Loucy (cell line): ENCODE measurements at regions not wholly inside any gene's neighbourhood (a gene's known extent, or its start where the extent isn't known, plus 50 kb on each side); places are given as distances from the start of the nearest gene placed in this dataset.
"Not testable (repeated sequence)": the region's sequence is repeated elsewhere in the genome, so short reads cannot be mapped to it uniquely, and the experiment has no call there.

ENCODE experiments used
- H2AFZ ChIP-seq: fragments of 200-600 bp; sonication (generic); 2 replicates; pipeline ENCODE4 v1.6.0; 2016; ENCODE audit warnings: antibody characterized with exemption, mild to moderate bottlenecking, low read length, moderate library complexity
- H3F3A ChIP-seq: fragments of 200-600 bp; 2 replicates; pipeline ENCODE4 v1.6.0; 2016; ENCODE audit warnings: antibody characterized with exemption, low read depth, mild to moderate bottlenecking
- H3K27me3 ChIP-seq: fragments of 200-600 bp; sonication (generic); 2 replicates; pipeline ENCODE4 v1.6.1; 2014; ENCODE audit warnings: low read length, mild to moderate bottlenecking; ENCODE audit not compliant: insufficient read depth, poor library complexity, severe bottlenecking
- H3K36me3 ChIP-seq: fragments of 200-600 bp; sonication (generic); 2 replicates; pipeline ENCODE4 v1.6.1; 2016; ENCODE audit warnings: low read length; ENCODE audit not compliant: insufficient read depth
- H3K4me1 ChIP-seq: fragments of 200-600 bp; sonication (generic); 2 replicates; pipeline ENCODE4 v1.5.1; 2014; ENCODE audit warnings: low read length, mild to moderate bottlenecking; ENCODE audit not compliant: insufficient read depth, poor library complexity, severe bottlenecking
- H3K4me2 ChIP-seq: fragments of 200-600 bp; sonication (generic); 2 replicates; pipeline ENCODE4 v1.6.0; 2014; ENCODE audit warnings: antibody characterized with exemption, low read length, low read depth, mild to moderate bottlenecking; ENCODE audit not compliant: poor library complexity, severe bottlenecking
- H3K4me3 ChIP-seq: fragments of 200-600 bp; sonication (generic); 2 replicates; pipeline ENCODE4 v1.5.1; 2014; ENCODE audit warnings: low read length, mild to moderate bottlenecking, mixed read lengths; ENCODE audit not compliant: poor library complexity, severe bottlenecking
- H3K79me2 ChIP-seq: fragments of 200-600 bp; sonication (generic); 2 replicates; pipeline ENCODE4 v1.6.1; 2014; ENCODE audit warnings: low read length; ENCODE audit not compliant: insufficient read depth
- H3K9ac ChIP-seq: fragments of 200-600 bp; sonication (generic); 2 replicates; pipeline ENCODE4 v1.6.0; 2014; ENCODE audit warnings: mild to moderate bottlenecking, low read depth, low read length, moderate library complexity; ENCODE audit not compliant: poor library complexity, severe bottlenecking
- H3K9me2 ChIP-seq: fragments of 200-600 bp; sonication (generic); replicated peaks from 2 replicates; pipeline ENCODE4 v1.6.1; 2016; ENCODE audit warnings: low read depth, low read length, mixed read lengths
- H3K9me3 ChIP-seq: fragments of 200-600 bp; sonication (generic); 2 replicates; pipeline ENCODE4 v1.6.1; 2014; ENCODE audit warnings: mild to moderate bottlenecking, antibody characterized with exemption, low read length, low read depth; ENCODE audit not compliant: insufficient read depth
- H4K20me1 ChIP-seq: fragments of 200-600 bp; sonication (generic); 2 replicates; pipeline ENCODE4 v1.6.0; 2014; ENCODE audit warnings: antibody characterized with exemption, low read length, mild to moderate bottlenecking; ENCODE audit not compliant: insufficient read depth, poor library complexity, severe bottlenecking
- CTCF ChIP-seq: fragments of 200-600 bp; sonication (generic); conservative IDR thresholded peaks from 2 replicates; pipeline ENCODE4 v1.5.1; 2014; ENCODE audit warnings: mild to moderate bottlenecking, antibody characterized with exemption, low read length
- EZH2phosphoT487 ChIP-seq: fragments of 200-600 bp; IDR thresholded peaks from 2 replicates; pipeline ENCODE4 v1.6.1; 2018; ENCODE audit warnings: antibody characterized with exemption, mild to moderate bottlenecking, moderate library complexity, borderline replicate concordance

DNA sequence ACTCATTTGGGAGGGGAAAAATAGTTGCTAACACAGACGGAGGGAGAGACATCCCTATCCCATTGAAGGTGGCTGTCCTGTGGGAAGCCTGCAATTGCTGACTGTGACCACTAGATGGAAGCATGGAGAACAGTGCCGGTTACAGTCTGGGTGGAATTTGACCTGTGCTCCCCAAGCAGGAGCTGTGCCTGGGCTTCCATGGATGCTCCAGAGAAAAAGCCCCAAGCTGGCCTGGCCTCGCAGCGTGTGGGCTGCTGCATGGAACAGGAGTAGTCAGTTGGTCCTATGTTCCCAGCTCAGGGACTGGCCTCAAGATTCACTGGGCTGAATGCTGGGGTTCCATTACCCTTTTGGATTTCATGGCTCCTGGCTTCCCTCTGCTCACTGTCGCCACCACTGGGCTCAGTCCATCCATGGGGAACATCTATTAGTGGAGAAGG, 116.3 kb upstream of the CHD6 start:
- no peaks in the 10 kb centered on the region for H3K4me1 ChIP-seq
- H3K9ac ChIP-seq = no peak overlapping the region
- TF ChIP-seq EZH2phosphoT487 (no peak), CTCF (peak; percentile 89)
- H3K36me3 ChIP-seq = no peaks in the 10 kb centered on the region
- no peaks in the 10 kb centered on the region for H3K27me3 ChIP-seq
- H2AFZ ChIP-seq = 0 out of 2 replicates have a peak overlapping the region, but pooled peaks have one; percentile 40
- H4K20me1 ChIP-seq = no peaks in the 10 kb centered on the region
- H3K4me2 ChIP-seq = no peak overlapping the region
- no peak overlapping the region for H3K4me3 ChIP-seq
- H3K79me2 ChIP-seq = no peaks in the 10 kb centered on the region
- no peaks in the 10 kb centered on the region for H3F3A ChIP-seq
- H3K9me3 ChIP-seq = no peaks in the 10 kb centered on the region
- no peaks in the 10 kb centered on the region for H3K9me2 ChIP-seq

DNA sequence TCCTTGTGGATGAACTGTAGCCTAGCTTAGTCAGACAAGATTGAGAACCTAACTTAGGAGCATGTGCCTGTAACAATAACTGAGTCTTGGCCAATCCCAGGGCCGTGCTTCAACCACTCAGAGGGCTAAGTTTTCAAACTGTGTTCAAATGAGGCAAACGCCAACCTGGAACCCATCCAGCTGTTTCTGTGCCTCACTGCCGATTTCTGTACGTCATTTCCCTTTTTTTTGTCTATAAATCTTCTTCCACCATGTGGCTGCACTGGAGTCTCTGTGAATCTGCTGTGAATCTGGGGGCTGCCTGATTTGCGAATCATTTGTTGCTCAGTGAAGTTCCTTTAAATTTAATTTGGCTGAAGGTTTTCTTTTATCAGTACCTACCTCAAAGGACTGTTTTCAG, 115.0 kb upstream of the CHD6 start:
- no peaks in the 10 kb centered on the region for H3K36me3 ChIP-seq
- H3K4me3 ChIP-seq = no peak overlapping the region
- H3F3A ChIP-seq = no peaks in the 10 kb centered on the region
- H3K27me3 ChIP-seq = no peaks in the 10 kb centered on the region
- H3K9ac ChIP-seq = no peak overlapping the region
- H2AFZ ChIP-seq = no peak overlapping the region
- no peak for TF ChIP-seq CTCF
- no peak for TF ChIP-seq EZH2phosphoT487
- no peak overlapping the region for H3K4me2 ChIP-seq
- H3K9me2 ChIP-seq = no peaks in the 10 kb centered on the region
- H3K79me2 ChIP-seq = no peaks in the 10 kb centered on the region
- no peaks in the 10 kb centered on the region for H4K20me1 ChIP-seq
- H3K9me3 ChIP-seq = no peaks in the 10 kb centered on the region
- H3K4me1 ChIP-seq = no peaks in the 10 kb centered on the region

DNA sequence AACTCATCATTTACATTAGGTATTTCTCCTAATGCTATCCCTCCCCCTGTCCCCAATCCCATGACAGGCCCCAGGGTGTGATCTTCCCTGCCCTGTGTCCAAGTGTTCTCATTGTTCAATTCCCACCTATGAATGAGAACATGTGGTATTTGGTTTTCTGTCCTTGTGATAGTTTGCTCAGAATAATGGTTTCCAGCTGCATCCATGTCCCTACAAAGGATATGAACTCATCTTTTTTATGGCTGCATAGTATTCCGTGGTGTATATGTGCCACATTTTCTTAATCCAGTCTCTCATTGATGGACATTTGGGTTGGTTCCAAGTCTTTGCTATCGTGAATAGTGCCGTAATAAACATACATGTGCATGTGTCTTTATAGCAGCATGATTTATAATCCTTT, 113.0 kb upstream of the CHD6 start:
- H3K9ac ChIP-seq, H3K36me3 ChIP-seq, H3K9me3 ChIP-seq, H3K27me3 ChIP-seq, H4K20me1 ChIP-seq, H3K4me1 ChIP-seq, H3F3A ChIP-seq, H3K9me2 ChIP-seq, H2AFZ ChIP-seq, H3K79me2 ChIP-seq, H3K4me2 ChIP-seq, H3K4me3 ChIP-seq: not testable (repeated sequence)

GRCh38 chr20:41727681-41728080, 109.5 kb upstream of the CHD6 start:
- not testable (repeated sequence) for H4K20me1 ChIP-seq, H3K9ac ChIP-seq, H3K9me3 ChIP-seq, H3K9me2 ChIP-seq, H3K36me3 ChIP-seq, H3K4me3 ChIP-seq, H3K27me3 ChIP-seq, H3F3A ChIP-seq, H3K79me2 ChIP-seq, H3K4me2 ChIP-seq, H3K4me1 ChIP-seq, H2AFZ ChIP-seq
